ENCODE measurements at regions not wholly inside any gene's neighbourhood (a gene's known extent, or its start where the extent isn't known, plus 50 kb on each side); places are given as distances from the start of the nearest gene placed in this dataset.

DNA sequence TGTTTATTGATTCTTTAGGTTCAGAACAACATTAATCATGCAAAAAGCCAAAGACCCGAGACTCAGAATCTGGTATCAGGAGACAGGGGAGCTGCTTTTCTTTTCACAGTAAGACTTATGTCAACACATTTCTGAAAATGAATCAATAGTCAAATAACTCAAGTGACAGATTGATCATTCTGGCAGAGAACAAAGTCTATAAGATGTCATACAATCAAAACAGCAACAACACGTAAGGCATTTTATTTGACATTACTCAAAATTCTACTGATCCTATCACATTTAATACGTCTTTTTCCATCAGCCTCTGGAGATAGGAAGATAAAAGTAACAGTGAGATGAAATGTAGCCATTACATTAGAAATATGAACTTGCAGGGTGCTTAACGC is 93.4 kb upstream of the EEF1E1 start:
- Histone ChIP-seq H3K9me3 (peaks cover 0 to 3% (median 0%) of the 10 kb centered on the region in 12 donors), H3K27me3 (peaks cover 0 to 5% (median 0%) of the 10 kb centered on the region in 9 donors), H3K4me3 (no peak overlapping the region), H3K36me3 (no peaks in the 10 kb centered on the region), H3K4me1 (no peaks in the 10 kb centered on the region), H3K27ac (no peak overlapping the region)
- no peak for ATAC-seq
- intact Hi-C loops (cut with DNase I), result no loop called here
- DNase-seq, result no peak
- WGBS, 4 donors, result 48 to 71% (median 65%) methylated on average over 4 of the region's 4 CpGs
- TF ChIP-seq POLR2A (IDR thresholded peaks at IDR 0.05), result no peak

GRCh38 chr6:8195040-8195713 is 92.8 kb upstream of the EEF1E1 start:
- peaks cover 0 to 5% (median 0%) of the 10 kb centered on the region in 9 donors for H3K27me3 ChIP-seq
- ATAC-seq (no peak), DNase-seq (no peak)
- H3K4me1 ChIP-seq, result no peaks in the 10 kb centered on the region
- no peak overlapping the region for H3K27ac ChIP-seq
- peaks cover 0 to 3% (median 0%) of the 10 kb centered on the region in 12 donors for H3K9me3 ChIP-seq
- H3K36me3 ChIP-seq, result no peaks in the 10 kb centered on the region
- intact Hi-C loops (cut with DNase I), result no loop called here
- WGBS, 4 donors, result 46 to 71% (median 58%) methylated on average over 3 of the region's 3 CpGs
- no peak overlapping the region for H3K4me3 ChIP-seq
- TF ChIP-seq POLR2A (IDR thresholded peaks at IDR 0.05), result no peak
- no peak for TF ChIP-seq CTCF (IDR thresholded peaks at IDR 0.05)

GRCh38 chr6:8194490-8194889 is 92.1 kb upstream of the EEF1E1 start:
- TF ChIP-seq POLR2A (IDR thresholded peaks at IDR 0.05) (no peak), CTCF (IDR thresholded peaks at IDR 0.05) (no peak)
- H3K36me3 ChIP-seq, result no peaks in the 10 kb centered on the region
- intact Hi-C loops (cut with DNase I), result no loop called here
- no peak overlapping the region for H3K4me3 ChIP-seq
- no peak overlapping the region for H3K27ac ChIP-seq
- no peaks in the 10 kb centered on the region for H3K4me1 ChIP-seq
- peaks cover 0 to 6% (median 0%) of the 10 kb centered on the region in 9 donors for H3K27me3 ChIP-seq
- no peak for ATAC-seq
- peaks cover 0 to 3% (median 0%) of the 10 kb centered on the region in 12 donors for H3K9me3 ChIP-seq
- DNase-seq, result no peak
- 46 to 49% (median 47%) methylated on average over 3 of the region's 3 CpGs for WGBS, 4 donors

GRCh38 chr6:8193541-8193940 is 91.2 kb upstream of the EEF1E1 start:
- Histone ChIP-seq H3K9me3 (peaks cover 0 to 3% (median 0%) of the 10 kb centered on the region in 12 donors), H3K36me3 (no peaks in the 10 kb centered on the region), H3K4me1 (no peaks in the 10 kb centered on the region), H3K27me3 (peaks cover 0 to 6% (median 0%) of the 10 kb centered on the region in 9 donors), H3K27ac (no peak overlapping the region), H3K4me3 (no peak overlapping the region)
- intact Hi-C loops (cut with DNase I), result no loop called here
- WGBS, 4 donors, result 65 to 72% (median 69%) methylated on average over 4 of the region's 4 CpGs
- TF ChIP-seq CTCF (IDR thresholded peaks at IDR 0.05) (no peak), POLR2A (IDR thresholded peaks at IDR 0.05) (no peak)
- ATAC-seq, result no peak
- no peak for DNase-seq

DNA sequence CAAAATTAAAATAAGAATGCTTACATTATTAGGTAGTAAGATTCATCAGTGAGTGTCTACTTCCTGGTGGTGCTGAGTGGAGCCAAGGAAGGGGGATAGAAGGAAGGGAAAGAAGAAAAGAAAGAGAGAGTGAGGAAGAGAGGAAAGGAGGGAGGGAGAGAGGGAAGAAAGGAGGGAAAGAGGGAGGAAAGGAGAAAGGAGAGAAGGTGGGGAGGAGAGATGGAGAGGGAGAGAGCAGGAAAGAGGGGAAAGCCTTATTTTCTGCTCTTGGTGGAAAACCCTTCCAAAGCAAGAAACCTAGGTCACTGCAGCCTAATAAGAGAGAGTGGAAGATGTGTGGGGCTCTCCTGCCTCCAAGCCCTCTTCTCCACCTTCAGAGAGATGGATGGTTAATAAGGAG is 90.2 kb upstream of the EEF1E1 start:
- no peak for DNase-seq
- H3K4me3 ChIP-seq, result no peak overlapping the region
- TF ChIP-seq CTCF (IDR thresholded peaks at IDR 0.05) (no peak), POLR2A (IDR thresholded peaks at IDR 0.05) (no peak)
- no peak for ATAC-seq
- H3K27me3 ChIP-seq, result peaks cover 0 to 6% (median 0%) of the 10 kb centered on the region in 9 donors
- no peaks in the 10 kb centered on the region for H3K4me1 ChIP-seq
- intact Hi-C loops (cut with DNase I), result no loop called here
- H3K27ac ChIP-seq, result no peak overlapping the region
- H3K36me3 ChIP-seq, result no peaks in the 10 kb centered on the region
- peaks cover 0 to 3% (median 0%) of the 10 kb centered on the region in 12 donors for H3K9me3 ChIP-seq
